RWPE2 (cell line): ENCODE measurements at regions not wholly inside any gene's neighbourhood (a gene's known extent, or its start where the extent isn't known, plus 50 kb on each side); places are given as distances from the start of the nearest gene placed in this dataset.

ENCODE experiments used
- ATAC-seq: fragments of 200-7000 bp; cut with Tn5 transposase; 3 replicates; pipeline ENCODE4 v1.9.1; 2021; ENCODE audit warnings: low read depth
- DNase-seq: peaks from one replicate; pipeline ENCODE4 v3.0.0-alpha.2; 2020; ENCODE audit warnings: low spot score
- H3K27ac ChIP-seq: fragments of 450-650 bp; 2 replicates; pipeline ENCODE4 v1.5.1; 2017; ENCODE audit warnings: mild to moderate bottlenecking; ENCODE audit not compliant: poor library complexity, severe bottlenecking
- H3K27me3 ChIP-seq: fragments of 250-450 bp; sonication (Bioruptor Pico); 2 replicates; pipeline ENCODE4 v1.5.1; 2021; ENCODE audit warnings: mild to moderate bottlenecking, moderate library complexity; ENCODE audit not compliant: insufficient read depth, poor library complexity, severe bottlenecking
- H3K36me3 ChIP-seq: fragments of 250-450 bp; sonication (Bioruptor Pico); 2 replicates; pipeline ENCODE4 v1.5.1; 2020; ENCODE audit warnings: low read depth, mild to moderate bottlenecking, moderate library complexity
- H3K4me1 ChIP-seq: fragments of 250-450 bp; sonication (Bioruptor Pico); 2 replicates; pipeline ENCODE4 v1.5.1; 2021; ENCODE audit warnings: mild to moderate bottlenecking, moderate library complexity; ENCODE audit not compliant: insufficient read depth, poor library complexity, severe bottlenecking
- H3K4me3 ChIP-seq: fragments of 250-450 bp; sonication (Bioruptor Pico); 2 replicates; pipeline ENCODE4 v1.5.1; 2021; ENCODE audit warnings: mild to moderate bottlenecking, moderate library complexity; ENCODE audit not compliant: severe bottlenecking
- H3K9me3 ChIP-seq: fragments of 250-450 bp; sonication (Bioruptor Pico); 2 replicates; pipeline ENCODE4 v1.5.1; 2021; ENCODE audit warnings: mild to moderate bottlenecking, moderate library complexity; ENCODE audit not compliant: severe bottlenecking
- CTCF ChIP-seq: fragments of 450-650 bp; IDR thresholded peaks from one replicate; pipeline ENCODE4 v1.5.1; 2017; ENCODE audit warnings: mild to moderate bottlenecking, moderate library complexity; ENCODE audit not compliant: poor library complexity, severe bottlenecking

- no peak for TF ChIP-seq CTCF
- H3K4me1 ChIP-seq, result no peaks in the 10 kb centered on the region
- no peak overlapping the region for H3K4me3 ChIP-seq
- ATAC-seq, result no peak
- no peak overlapping the region for H3K27ac ChIP-seq
- H3K36me3 ChIP-seq, result no peaks in the 10 kb centered on the region
- no peaks in the 10 kb centered on the region for H3K9me3 ChIP-seq
- no peaks in the 10 kb centered on the region for H3K27me3 ChIP-seq
- no peak for DNase-seq
Observed at GRCh38 chr5:175275748-175276147, 168.2 kb downstream of the DRD1 start.

- Histone ChIP-seq H3K27ac (no peak overlapping the region), H3K9me3 (no peaks in the 10 kb centered on the region), H3K4me1 (no peaks in the 10 kb centered on the region), H3K36me3 (no peaks in the 10 kb centered on the region), H3K4me3 (no peak overlapping the region), H3K27me3 (no peaks in the 10 kb centered on the region)
- DNase-seq (no peak), ATAC-seq (no peak)
- TF ChIP-seq CTCF, result no peak
Observed at GRCh38 chr5:175275097-175275496, 168.9 kb downstream of the DRD1 start.

GRCh38 chr5:175274171-175274570 lies 169.8 kb downstream of the DRD1 start:
- H3K36me3 ChIP-seq, result no peaks in the 10 kb centered on the region
- H3K4me1 ChIP-seq, result no peaks in the 10 kb centered on the region
- H3K4me3 ChIP-seq, result no peak overlapping the region
- no peak for ATAC-seq
- H3K27ac ChIP-seq, result no peak overlapping the region
- TF ChIP-seq CTCF, result no peak
- H3K27me3 ChIP-seq, result no peaks in the 10 kb centered on the region
- no peaks in the 10 kb centered on the region for H3K9me3 ChIP-seq
- no peak for DNase-seq

- no peaks in the 10 kb centered on the region for H3K36me3 ChIP-seq
- H3K4me3 ChIP-seq, result no peak overlapping the region
- no peak for TF ChIP-seq CTCF
- H3K9me3 ChIP-seq, result peaks cover 7% of the 10 kb centered on the region
- DNase-seq, result no peak
- H3K27ac ChIP-seq, result no peak overlapping the region
- H3K27me3 ChIP-seq, result no peaks in the 10 kb centered on the region
- no peaks in the 10 kb centered on the region for H3K4me1 ChIP-seq
- ATAC-seq, result no peak
Observed at GRCh38 chr5:175264406-175264805, 179.6 kb downstream of the DRD1 start.

- Histone ChIP-seq H3K27me3 (no peaks in the 10 kb centered on the region), H3K4me3 (no peak overlapping the region), H3K36me3 (no peaks in the 10 kb centered on the region), H3K27ac (no peak overlapping the region), H3K4me1 (no peaks in the 10 kb centered on the region), H3K9me3 (peaks cover 7% of the 10 kb centered on the region)
- DNase-seq (no peak), ATAC-seq (no peak)
- no peak for TF ChIP-seq CTCF
Observed at GRCh38 chr5:175263776-175264175, 180.2 kb downstream of the DRD1 start.
